G401 (cell line): ENCODE measurements at regions not wholly inside any gene's neighbourhood (a gene's known extent, or its start where the extent isn't known, plus 50 kb on each side); places are given as distances from the start of the nearest gene placed in this dataset.
"Not testable (repeated sequence)": the region's sequence is repeated elsewhere in the genome, so short reads cannot be mapped to it uniquely, and the experiment has no call there.

Experiments
- DNase-seq: peaks from one replicate; pipeline ENCODE4 v3.0.0-alpha.2; 2015; ENCODE audit warnings: low spot score
- in situ Hi-C: cut with HindIII; loops from 2 replicates; pipeline ENCODE4 v1.10.0; 2016; ENCODE audit warnings: low sequenced_read_pairs, mixed read lengths

- in situ Hi-C loops, result no loop called here
- no peak for DNase-seq
Measured at GRCh38 chr15:98549741-98550140, 98.6 kb upstream of the IGF1R start.

GRCh38 chr15:98550363-98550762, 98.0 kb upstream of the IGF1R start:
- in situ Hi-C loops, result not testable (repeated sequence)

GRCh38 chr15:98551936-98552562, 96.3 kb upstream of the IGF1R start:
- in situ Hi-C loops, result no loop called here

More at GRCh38 chr15:98550363-98550762, 98.0 kb upstream of the IGF1R start:
- not testable (repeated sequence) for DNase-seq

GRCh38 chr15:98554272-98555172, 93.8 kb upstream of the IGF1R start:
- in situ Hi-C loops, result no loop called here

More at GRCh38 chr15:98551936-98552562, 96.3 kb upstream of the IGF1R start:
- DNase-seq, result no peak

GRCh38 chr15:98555173-98555515, 93.2 kb upstream of the IGF1R start:
- in situ Hi-C loops, result no loop called here
- DNase-seq, result no peak

More at GRCh38 chr15:98554272-98555172, 93.8 kb upstream of the IGF1R start:
- DNase-seq, result no peak

GRCh38 chr15:98556321-98556720, 92.0 kb upstream of the IGF1R start:
- in situ Hi-C loops, result no loop called here
- no peak for DNase-seq

GRCh38 chr15:98560338-98560737, 88.0 kb upstream of the IGF1R start:
- in situ Hi-C loops, result no loop called here
- no peak for DNase-seq

- DNase-seq, result no peak
- in situ Hi-C loops, result no loop called here
Measured at GRCh38 chr15:98561169-98561941, 87.0 kb upstream of the IGF1R start.

GRCh38 chr15:98562331-98562937, 85.9 kb upstream of the IGF1R start:
- in situ Hi-C loops, result no loop called here
- DNase-seq, result peak; percentile 9

- no peak for DNase-seq
- in situ Hi-C loops, result no loop called here
Measured at GRCh38 chr15:98565566-98565965, 82.8 kb upstream of the IGF1R start.

GRCh38 chr15:98567951-98568350, 80.4 kb upstream of the IGF1R start:
- DNase-seq, result no peak
- in situ Hi-C loops, result no loop called here

GRCh38 chr15:98568382-98569017, 79.8 kb upstream of the IGF1R start:
- DNase-seq, result no peak

GRCh38 chr15:98570119-98570518, 78.2 kb upstream of the IGF1R start:
- DNase-seq, result no peak
- in situ Hi-C loops, result no loop called here

More at GRCh38 chr15:98568382-98569017, 79.8 kb upstream of the IGF1R start:
- in situ Hi-C loops, result no loop called here

GRCh38 chr15:98580572-98580971, 67.8 kb upstream of the IGF1R start:
- DNase-seq, result no peak
- in situ Hi-C loops, result no loop called here

- no peak for DNase-seq
- in situ Hi-C loops, result no loop called here
Measured at GRCh38 chr15:98581715-98582114, 66.6 kb upstream of the IGF1R start.

- in situ Hi-C loops, result no loop called here
- DNase-seq, result no peak
Measured at GRCh38 chr15:98582900-98583554, 65.3 kb upstream of the IGF1R start.

GRCh38 chr15:98583771-98584430, 64.4 kb upstream of the IGF1R start:
- no peak for DNase-seq
- in situ Hi-C loops, result no loop called here

- in situ Hi-C loops, result no loop called here
- DNase-seq, result no peak
Measured at GRCh38 chr15:98586066-98586465, 62.3 kb upstream of the IGF1R start.
